GM18505 (cell line): ENCODE measurements at regions not wholly inside any gene's neighbourhood (a gene's known extent, or its start where the extent isn't known, plus 50 kb on each side); places are given as distances from the start of the nearest gene placed in this dataset.
"Not testable (repeated sequence)": the region's sequence is repeated elsewhere in the genome, so short reads cannot be mapped to it uniquely, and the experiment has no call there.

Source experiments
- ATAC-seq: cut with Tn5 transposase; IDR thresholded peaks from one replicate; pipeline ENCODE4 v1.9.1; 2021; ENCODE audit not compliant: unreplicated experiment
- POLR2A ChIP-seq: IDR thresholded peaks from 4 replicates; pipeline ENCODE4 v1.6.1; 2011; ENCODE audit warnings: borderline replicate concordance; ENCODE audit not compliant: insufficient read depth, insufficient read length; ENCODE audit errors: extremely low read depth

DNA sequence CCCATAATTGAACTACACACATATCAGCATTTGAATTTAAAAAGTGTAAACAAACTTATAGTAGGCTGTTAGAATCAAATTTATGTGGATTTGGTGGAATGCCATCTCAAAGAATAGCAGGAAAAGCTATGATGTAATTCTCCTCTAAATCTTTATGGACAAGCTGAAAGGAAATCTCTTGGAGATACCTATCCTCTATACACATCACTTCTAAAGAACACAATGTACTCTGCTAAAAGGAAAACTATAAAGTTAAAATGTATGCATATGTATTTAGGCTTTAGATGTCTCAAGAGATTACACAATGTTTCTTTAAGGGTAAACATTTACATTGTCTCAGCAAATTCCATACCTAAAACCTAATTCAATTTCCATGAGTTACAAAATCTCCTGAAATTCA lies 323.3 kb downstream of the CRPPA start:
- TF ChIP-seq POLR2A, result no peak
- no peak for ATAC-seq

- no peak for TF ChIP-seq POLR2A
- ATAC-seq, result no peak
Measured at GRCh38 chr7:16095171-16095950, 326.0 kb downstream of the CRPPA start.

DNA sequence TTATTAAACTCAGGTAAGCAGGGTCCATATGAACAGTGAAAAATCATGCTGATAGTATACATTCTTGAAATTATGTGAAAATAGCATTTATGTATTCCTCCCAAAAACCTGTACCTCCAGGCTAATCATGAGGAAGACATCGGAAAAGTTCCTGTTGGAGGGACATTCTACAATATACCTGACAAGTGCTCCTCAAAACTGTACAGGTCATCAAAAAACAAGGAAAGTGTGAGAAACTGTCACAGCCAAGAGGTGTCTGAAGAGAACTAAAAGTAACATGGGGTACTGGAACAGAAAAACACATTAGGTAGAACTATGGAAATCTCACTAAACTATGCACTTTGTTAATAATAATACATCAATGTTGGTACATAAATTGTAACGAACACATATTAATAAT lies 326.7 kb downstream of the CRPPA start:
- no peak for TF ChIP-seq POLR2A
- ATAC-seq, result no peak

GRCh38 chr7:16092711-16093110 lies 328.6 kb downstream of the CRPPA start:
- ATAC-seq, result no peak
- TF ChIP-seq POLR2A, result no peak

DNA sequence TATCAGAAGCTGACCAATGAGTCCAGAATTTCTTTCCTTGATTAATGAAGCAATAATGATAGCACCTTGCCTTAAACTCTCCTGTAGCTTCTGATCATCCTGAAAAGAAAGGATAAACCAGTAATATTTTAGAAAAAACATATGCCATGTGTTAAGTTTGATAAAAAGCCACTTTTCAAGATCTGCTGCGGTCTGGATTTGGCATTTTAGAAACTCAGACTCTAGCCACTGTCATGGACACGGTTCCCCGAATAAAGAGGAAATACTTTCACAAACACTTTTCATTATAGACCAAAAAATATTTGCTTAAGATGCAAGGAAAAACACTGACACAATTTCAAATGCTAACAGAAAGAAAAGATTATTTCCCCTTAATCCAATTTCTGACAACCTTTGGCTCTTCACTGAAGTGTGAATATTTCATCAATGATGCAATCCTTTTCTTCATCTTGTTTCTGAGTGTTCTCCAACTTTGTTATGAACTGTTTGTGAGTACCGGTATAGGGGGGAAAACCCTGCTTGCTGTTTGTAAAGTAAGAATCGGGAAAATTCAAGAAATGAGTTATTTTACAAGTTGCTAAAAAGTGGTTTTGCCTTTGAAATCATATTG lies 329.5 kb downstream of the CRPPA start:
- TF ChIP-seq POLR2A, result no peak
- no peak for ATAC-seq

- no peak for TF ChIP-seq POLR2A
- no peak for ATAC-seq
Measured at GRCh38 chr7:16089801-16090200, 331.5 kb downstream of the CRPPA start.

GRCh38 chr7:16089191-16089590 lies 332.1 kb downstream of the CRPPA start:
- TF ChIP-seq POLR2A, result no peak
- ATAC-seq, result no peak

DNA sequence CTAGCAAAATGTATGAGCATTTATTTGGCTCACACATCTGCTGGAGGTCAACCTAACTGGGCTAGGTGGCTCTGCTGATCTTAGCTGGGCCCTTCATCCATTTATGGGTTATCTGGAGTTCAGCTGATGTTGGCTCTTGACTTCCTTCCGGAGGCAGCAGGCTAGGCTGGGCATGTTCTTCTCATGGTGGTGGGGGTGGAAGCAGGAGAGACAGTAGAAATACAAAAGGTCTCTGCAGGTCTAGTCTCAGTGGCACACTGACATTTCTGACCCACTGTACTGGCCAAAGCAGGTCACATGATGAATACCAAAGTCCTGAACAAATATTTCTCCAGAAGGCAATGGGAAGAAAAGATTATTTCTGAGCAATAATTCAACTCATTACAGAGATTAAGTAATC lies 334.6 kb downstream of the CRPPA start:
- no peak for ATAC-seq
- TF ChIP-seq POLR2A, result no peak

GRCh38 chr7:16085780-16086179 lies 335.6 kb downstream of the CRPPA start:
- ATAC-seq, result not testable (repeated sequence)

DNA sequence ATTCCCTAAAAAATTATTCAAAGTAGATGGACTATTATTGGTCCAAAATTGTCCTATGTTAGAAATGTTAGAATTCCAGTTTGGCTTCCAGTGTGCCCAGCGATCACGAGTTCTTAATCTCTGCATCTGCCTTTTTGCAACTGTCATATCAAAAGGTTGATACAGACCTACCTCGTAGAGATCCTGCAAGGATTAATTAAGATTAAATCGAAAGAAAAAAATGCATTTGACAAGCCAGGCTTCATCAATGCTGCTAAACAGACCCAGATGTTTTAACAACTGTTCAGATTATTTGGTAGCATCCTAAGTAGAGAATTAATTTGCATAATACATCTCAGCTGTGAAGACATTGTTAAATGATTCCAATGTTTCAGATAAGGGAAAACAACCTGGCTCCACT lies 336.5 kb downstream of the CRPPA start:
- no peak for TF ChIP-seq POLR2A
- ATAC-seq, result no peak

DNA sequence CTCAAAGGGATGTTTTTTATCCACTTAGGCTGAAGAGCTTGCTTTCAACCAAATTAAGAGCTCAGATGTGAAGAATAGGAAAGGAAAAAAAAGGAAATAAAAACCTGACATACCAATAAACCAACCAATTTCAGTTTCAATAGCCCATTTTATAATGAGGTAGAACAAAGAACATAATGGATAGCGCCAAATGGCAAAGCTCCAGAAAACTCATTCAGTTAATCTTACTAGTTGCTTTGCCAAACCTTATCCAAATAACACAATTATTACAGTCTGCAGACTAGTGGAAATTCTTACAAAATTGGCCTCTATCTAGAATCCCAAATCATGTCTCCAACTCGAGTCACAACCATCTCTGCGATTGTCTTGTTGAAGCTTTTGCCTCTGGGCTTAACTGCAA lies 337.0 kb downstream of the CRPPA start:
- ATAC-seq, result no peak

GRCh38 chr7:16083931-16084330 lies 337.4 kb downstream of the CRPPA start:
- no peak for ATAC-seq
- TF ChIP-seq POLR2A, result no peak

More for the DNA sequence above, 337.0 kb downstream of the CRPPA start:
- no peak for TF ChIP-seq POLR2A

DNA sequence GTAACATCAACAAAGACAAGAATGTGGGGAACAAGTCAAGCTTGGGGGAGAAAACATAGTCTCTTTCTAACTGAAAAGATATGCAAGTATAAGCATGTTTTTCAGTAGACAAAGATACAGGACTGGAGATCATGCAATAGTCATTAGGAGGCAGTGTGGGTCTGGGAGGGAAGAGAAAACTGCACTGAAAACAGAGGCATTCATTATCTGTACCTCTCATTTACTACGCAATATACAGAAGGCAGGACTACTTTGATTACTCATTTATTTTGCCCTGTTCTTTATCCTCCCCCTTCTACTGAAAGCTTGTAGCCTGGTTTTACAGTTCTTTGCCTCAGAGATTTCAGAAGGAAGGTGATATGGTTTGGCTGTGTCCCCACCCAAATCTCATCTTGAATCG lies 341.2 kb downstream of the CRPPA start:
- no peak for ATAC-seq
- TF ChIP-seq POLR2A, result no peak

- TF ChIP-seq POLR2A, result no peak
- ATAC-seq, result no peak
Measured at GRCh38 chr7:16079723-16080122, 341.6 kb downstream of the CRPPA start.
